Urinary bladder (tissue), 3 donors: ENCODE measurements at regions not wholly inside any gene's neighbourhood (a gene's known extent, or its start where the extent isn't known, plus 50 kb on each side); places are given as distances from the start of the nearest gene placed in this dataset.
"Not testable (repeated sequence)": the region's sequence is repeated elsewhere in the genome, so short reads cannot be mapped to it uniquely, and the experiment has no call there.

Source experiments
- DNase-seq: peaks from one replicate; pipeline ENCODE4 v3.0.0-alpha.2; 2015; ENCODE audit errors: extremely low spot score
- H3K27ac ChIP-seq: one replicate; pipeline ENCODE4 v1.5.1; 2013; ENCODE audit warnings: low read depth, mild to moderate bottlenecking, moderate library complexity
- H3K36me3 ChIP-seq: one replicate; pipeline ENCODE4 v1.6.1; 2013; ENCODE audit warnings: mild to moderate bottlenecking, moderate library complexity; ENCODE audit not compliant: insufficient read depth
- H3K4me1 ChIP-seq: one replicate; pipeline ENCODE4 v1.6.1; 2013; ENCODE audit warnings: mild to moderate bottlenecking, moderate library complexity; ENCODE audit not compliant: insufficient read depth
- H3K4me3 ChIP-seq: one replicate; pipeline ENCODE4 v1.5.1; 2013; ENCODE audit warnings: low read depth, low read length
- WGBS: extraction: QIAGEN DNeasy Blood & Tissue Kit; methylation state at CpG from one replicate; pipeline ENCODE4 v1.1.7; 2013; 5-methylcytosine and 5-hydroxymethylcytosine counted together
- donor health status: healthy with polysubstance abuse.
- donor health status: healthy.

DNA sequence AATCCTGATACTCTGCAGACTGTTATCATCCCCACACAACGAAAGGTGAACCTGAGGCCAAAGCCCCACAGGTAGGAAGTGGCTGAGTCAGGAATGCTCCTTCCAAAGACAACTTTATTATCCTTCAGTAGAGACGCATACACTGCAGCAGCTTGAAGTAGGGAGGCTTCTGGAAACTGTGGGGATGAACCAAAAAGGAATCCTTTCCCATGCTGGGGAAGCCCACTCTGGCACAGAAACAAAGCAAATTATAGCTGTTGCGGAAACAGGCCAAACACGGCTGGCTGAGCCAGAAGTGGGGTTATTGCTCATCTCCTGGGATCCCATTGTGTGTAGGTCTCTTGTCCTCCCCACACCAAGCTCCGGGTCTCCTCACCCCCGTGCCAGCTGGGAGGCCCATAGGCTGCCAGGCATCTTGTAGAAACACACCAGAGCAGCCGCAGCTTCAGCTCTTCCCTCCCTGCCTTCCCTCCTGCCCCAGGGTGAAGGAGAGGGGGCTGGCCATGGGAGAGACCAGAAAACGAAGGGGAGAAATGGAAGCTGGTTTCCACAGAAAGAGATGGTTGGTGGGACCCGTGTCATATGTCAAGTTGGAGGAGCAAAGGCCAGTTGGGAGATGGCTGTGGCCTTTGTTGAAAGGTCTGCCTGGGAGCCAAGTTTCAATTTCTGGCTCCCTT, 176.9 kb upstream of the NABP1 start:
- Histone ChIP-seq H3K4me1 (no peaks in the 10 kb centered on the region), H3K27ac (no peak overlapping the region), H3K36me3 (no peaks in the 10 kb centered on the region), H3K4me3 (no peak overlapping the region)
- DNase-seq: no peak
- 59% methylated on average over 9 of the region's 9 CpGs for WGBS

DNA sequence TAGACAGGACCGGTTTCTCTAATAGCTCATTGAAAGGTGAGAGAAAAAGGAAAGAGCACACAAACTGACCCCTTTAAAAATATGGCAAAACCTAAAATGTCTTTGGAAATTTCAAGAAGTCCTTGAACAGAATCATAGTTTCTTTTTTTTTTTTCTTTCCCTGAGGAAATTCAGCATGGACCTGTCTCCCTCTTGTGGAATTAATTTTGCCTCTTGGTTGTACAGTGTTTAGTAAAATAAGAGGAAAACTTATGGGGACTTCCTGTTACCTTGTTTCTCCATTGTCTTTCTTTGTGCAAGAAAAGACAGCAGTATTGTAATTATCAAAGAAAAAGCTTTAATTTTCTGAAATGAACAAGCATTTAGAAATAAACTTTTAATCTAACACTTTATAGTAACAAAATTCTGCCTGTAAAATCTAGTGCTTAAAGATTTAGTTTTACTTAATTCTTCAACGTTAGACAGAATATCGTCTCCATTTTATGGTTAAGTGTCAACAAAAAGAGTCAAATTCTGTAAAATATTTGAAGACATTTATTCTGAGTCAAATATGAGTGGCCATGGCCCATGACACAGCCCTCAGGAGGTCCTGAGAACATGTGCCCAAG, 176.3 kb upstream of the NABP1 start:
- Histone ChIP-seq H3K36me3 (no peaks in the 10 kb centered on the region), H3K4me3 (no peak overlapping the region), H3K27ac (no peak overlapping the region), H3K4me1 (no peaks in the 10 kb centered on the region)
- 70% methylated on average over 3 of the region's 3 CpGs for WGBS
- no peak for DNase-seq

DNA sequence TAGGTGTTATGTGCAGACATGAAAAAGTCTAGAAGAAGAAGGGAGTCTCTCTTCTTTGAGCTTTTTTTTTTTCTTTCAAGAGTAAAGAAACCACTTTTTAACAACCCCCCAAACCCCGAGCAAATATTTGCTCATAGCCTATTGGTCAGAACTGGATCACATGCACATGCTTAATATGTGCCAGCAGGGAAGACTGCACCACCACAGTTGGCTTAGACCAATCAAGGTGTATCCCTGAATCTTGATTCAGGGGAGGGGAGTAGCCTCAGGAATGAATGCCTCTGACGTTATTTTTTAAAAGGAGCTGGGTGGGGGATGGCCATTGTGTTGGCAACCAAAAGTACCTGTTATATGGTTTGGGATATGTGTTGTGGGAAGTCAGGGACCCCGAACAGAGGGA, 171.4 kb upstream of the NABP1 start:
- 92% methylated on average over 3 of the region's 3 CpGs for WGBS
- DNase-seq: no peak
- Histone ChIP-seq H3K36me3 (no peaks in the 10 kb centered on the region), H3K4me1 (no peaks in the 10 kb centered on the region), H3K27ac (no peak overlapping the region), H3K4me3 (no peak overlapping the region)

DNA sequence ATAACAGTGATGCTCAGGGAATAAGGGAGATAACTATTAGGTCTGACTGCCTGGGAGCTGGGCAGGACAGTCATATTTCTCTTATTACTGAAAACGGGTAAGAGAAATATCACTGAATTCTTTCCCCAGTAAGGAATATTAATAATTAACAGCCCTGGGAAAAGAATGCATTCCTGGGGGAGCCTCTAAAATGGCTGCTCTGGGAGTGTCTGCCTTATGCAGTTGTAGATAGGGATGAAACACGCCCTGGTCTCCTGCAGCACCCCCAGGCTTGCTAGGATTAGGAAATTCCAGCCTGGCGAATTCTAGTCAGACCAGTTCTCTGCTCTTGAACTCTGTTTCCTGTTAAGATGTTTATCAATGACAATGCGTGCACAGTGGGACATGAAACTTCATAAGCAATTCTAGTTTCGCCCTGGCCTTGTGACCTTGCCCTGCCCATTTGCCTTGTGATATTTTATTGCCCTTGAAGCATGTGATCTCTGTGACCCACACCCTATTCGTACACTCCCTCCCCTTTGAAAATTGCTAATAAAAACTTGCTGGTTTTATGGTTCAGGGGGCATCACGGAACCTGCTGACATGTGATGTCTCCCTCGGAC, 170.6 kb upstream of the NABP1 start:
- not testable (repeated sequence) for H3K4me3 ChIP-seq, H3K4me1 ChIP-seq, H3K27ac ChIP-seq, DNase-seq, H3K36me3 ChIP-seq
- 84% methylated on average over 8 of the region's 8 CpGs for WGBS

DNA sequence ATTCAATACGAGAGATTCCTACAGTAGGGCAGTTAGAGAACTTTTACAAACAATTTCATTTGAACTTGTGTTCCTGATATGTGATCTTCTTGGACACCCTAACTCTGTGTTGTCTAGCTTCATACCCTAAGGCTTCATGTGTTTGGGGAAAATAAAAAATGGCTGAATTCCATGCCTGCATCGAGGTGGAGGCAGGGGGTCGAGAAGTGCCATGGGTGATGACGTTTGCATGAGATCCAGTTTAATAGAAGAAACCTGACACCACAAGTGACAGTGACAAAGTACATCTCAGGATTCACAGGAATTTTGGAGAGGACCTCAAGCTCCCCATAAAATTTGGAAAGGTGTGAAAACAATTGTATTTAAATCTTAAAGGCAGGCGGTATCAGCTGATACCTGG, 169.2 kb upstream of the NABP1 start:
- Histone ChIP-seq H3K27ac (no peak overlapping the region), H3K4me3 (no peak overlapping the region)

DNA sequence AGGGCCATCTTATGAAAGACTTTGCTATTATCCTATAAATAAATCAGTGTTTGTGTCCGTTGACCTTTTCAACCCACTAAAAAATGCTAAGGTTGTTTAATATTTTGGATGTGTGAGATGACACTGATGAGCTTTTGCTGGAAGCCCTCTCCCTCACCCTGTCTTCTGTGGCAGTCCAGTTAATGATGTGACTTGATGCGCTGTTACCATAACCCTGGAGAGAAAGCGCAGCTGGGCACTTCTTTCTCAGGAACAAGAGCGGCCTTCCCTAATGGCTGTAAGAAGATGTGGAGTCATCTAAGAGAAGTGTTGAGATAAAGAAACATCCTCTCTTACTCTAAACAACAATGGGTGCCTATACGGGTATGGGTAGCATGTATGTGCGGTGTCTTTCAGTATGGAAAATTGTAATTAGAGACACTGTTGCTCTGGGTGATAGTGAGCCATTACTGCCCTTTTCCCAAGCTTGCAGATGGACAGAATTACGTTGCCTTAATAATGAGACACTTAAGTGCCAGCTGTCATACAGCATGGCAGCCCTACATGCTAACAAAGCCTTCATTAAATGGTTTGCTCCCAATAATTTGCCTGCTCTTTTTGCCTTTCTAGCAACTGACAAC, 165.6 kb upstream of the NABP1 start:
- Histone ChIP-seq H3K27ac (no peak overlapping the region), H3K4me1 (no peaks in the 10 kb centered on the region), H3K4me3 (no peak overlapping the region), H3K36me3 (no peaks in the 10 kb centered on the region)
- 77% methylated on average over 7 of the region's 7 CpGs for WGBS
- DNase-seq: no peak

More for the DNA sequence above, 169.2 kb upstream of the NABP1 start:
- H3K4me1 ChIP-seq: no peaks in the 10 kb centered on the region
- DNase-seq: no peak
- no peaks in the 10 kb centered on the region for H3K36me3 ChIP-seq
- WGBS: 67% methylated on average over 5 of the region's 5 CpGs

DNA sequence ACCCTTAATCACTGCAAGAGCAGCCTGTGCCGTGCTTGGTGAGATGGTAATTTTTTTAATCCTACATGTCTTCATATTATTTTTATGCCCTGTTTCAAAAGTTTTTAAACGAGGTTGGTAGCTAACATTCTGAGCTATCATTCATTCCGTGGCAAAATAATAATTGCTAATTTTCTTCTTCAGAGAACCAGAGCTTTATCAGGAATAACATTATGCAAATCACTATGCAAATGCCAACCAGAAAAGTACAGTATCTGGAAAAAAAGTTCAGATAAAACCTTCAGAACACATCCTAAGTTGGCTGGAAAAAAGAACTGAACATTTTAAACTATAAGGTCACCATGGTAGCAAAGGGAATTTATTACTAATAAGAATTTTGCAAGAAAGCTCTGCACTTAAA, 165.1 kb upstream of the NABP1 start:
- WGBS: 79% methylated on average over 3 of the region's 3 CpGs
- Histone ChIP-seq H3K36me3 (no peaks in the 10 kb centered on the region), H3K27ac (no peak overlapping the region), H3K4me3 (no peak overlapping the region), H3K4me1 (no peaks in the 10 kb centered on the region)
- no peak for DNase-seq

DNA sequence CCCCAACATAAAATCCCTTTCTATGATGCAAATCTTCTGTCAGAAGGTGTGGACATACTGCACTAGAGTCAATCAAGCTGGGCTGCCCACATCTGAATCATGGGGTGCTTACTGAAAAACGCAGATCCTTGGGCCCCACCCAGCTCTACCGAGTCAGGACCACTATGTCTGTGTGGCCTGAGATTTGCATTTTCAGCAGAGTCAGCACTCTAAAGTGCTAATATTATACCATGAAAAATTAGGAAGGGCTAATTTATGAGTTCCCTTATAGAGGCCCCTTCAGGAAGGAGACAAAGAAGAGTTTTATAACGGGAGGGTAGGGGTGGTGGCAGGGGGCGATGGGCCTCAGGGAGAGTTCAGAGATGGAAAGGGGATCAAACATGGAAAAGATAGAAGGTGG, 163.3 kb upstream of the NABP1 start:
- no peak for DNase-seq
- WGBS: 51% methylated on average over 4 of the region's 4 CpGs
- Histone ChIP-seq H3K4me1 (no peaks in the 10 kb centered on the region), H3K4me3 (no peak overlapping the region), H3K27ac (no peak overlapping the region), H3K36me3 (no peaks in the 10 kb centered on the region)

DNA sequence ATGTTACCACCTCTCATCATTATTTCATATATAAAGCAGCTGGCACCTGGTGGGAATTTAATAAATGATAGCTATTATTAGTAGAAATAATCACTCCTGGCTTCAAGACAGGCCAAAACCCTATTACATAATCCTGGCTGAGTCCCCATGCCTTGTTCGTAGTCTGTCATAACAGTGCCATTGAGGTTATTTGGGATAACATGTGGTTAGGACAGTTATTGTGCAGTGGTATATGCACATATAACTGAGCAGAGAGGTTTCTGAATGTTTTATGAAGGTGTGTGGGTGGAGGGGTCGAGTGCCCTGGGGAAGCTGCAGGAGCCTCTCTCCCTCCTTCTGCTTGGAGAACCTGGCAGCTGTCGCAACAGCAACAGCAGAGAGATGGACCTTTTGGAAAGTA, 162.4 kb upstream of the NABP1 start:
- 73% methylated on average over 3 of the region's 3 CpGs for WGBS
- no peaks in the 10 kb centered on the region for H3K36me3 ChIP-seq
- no peak overlapping the region for H3K4me3 ChIP-seq
- H3K27ac ChIP-seq: no peak overlapping the region
- no peak for DNase-seq
- H3K4me1 ChIP-seq: no peaks in the 10 kb centered on the region

DNA sequence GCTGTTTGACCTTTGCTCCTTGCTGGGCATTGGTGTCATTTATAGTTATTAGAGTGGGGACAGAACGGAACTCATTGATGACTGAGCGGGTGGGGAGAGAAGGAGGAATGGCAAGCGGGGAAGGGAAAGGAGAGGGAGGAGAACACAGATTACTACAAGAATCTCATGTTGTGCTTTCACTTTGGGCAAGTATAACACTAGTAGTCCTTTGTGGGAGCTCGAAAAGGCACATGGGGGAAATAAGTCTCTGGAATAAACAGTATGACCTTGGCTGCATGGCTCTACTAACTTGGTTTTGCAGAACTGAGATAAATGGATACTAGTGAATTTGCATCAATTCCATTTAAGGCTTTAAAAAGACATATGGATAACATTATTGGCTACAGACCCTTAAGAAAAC, 161.7 kb upstream of the NABP1 start:
- WGBS: 71% methylated on average over 4 of the region's 4 CpGs
- H3K4me3 ChIP-seq: no peak overlapping the region

DNA sequence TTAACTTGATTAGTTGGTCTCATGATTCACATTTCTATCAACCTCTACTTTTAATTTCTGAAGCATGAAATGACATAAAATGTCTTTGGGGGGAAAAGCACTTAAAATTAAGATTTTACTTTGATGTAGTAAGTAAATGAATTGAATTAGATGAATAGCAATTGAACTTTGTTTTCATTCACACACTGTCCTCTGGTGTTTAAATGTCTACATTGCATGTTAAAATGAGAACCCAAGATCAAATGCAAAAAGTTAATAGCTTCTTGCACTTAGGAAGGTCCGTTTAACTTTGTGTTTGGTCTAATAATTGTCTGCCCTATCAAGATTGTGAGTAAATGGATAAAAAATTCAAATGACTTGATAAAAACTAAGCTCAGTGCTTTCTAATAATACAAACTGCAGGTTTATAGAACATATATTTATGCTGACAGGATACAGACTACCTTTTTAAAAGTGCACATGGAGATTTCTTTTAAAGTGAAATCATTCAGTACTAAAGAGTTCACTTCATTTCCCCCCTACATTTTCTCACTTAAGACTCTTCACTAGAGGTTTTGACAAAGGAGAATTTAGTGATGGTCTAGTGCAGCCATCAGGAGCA, 156.2 kb upstream of the NABP1 start:
- WGBS: 25% methylated on average over 1 of the region's 1 CpG

More for the DNA sequence above, 161.7 kb upstream of the NABP1 start:
- Histone ChIP-seq H3K27ac (no peak overlapping the region), H3K4me1 (no peaks in the 10 kb centered on the region), H3K36me3 (no peaks in the 10 kb centered on the region)
- no peak for DNase-seq

DNA sequence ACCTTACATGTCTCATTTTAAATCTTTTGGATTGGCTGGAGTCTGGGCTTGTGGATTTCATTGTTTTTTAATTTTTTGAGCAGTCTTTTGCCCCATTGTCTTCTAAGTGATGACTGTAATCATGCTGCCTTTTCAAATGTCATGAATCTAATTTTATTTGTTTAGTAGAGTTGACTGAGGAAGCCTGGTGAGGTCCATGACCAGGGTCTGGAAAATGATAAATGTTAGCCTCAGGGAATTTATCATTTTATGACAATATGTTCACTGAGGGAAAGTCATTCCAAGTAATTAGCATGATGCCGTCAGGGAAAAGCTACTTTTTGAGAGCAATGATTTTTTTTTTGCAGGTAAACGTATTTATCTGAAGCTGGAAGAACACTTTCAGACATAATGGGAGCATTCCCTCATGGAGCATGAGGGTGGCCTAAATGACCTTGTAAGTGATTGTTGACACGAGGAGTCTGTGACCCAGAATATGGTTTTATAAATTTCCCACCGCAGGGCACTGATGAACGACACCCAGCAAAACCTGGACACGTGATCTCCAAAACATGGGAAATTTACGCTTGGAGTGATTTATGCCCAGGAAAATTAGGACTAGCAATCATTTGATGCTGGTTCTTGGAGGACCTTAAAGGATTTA, 155.3 kb upstream of the NABP1 start:
- WGBS: 72% methylated on average over 7 of the region's 7 CpGs
- Histone ChIP-seq H3K36me3 (no peaks in the 10 kb centered on the region), H3K27ac (no peak overlapping the region), H3K4me1 (no peaks in the 10 kb centered on the region), H3K4me3 (no peak overlapping the region)
- DNase-seq: no peak

More for the DNA sequence above, 156.2 kb upstream of the NABP1 start:
- no peak for DNase-seq
- H3K4me3 ChIP-seq: no peak overlapping the region
- no peaks in the 10 kb centered on the region for H3K4me1 ChIP-seq
- H3K36me3 ChIP-seq: no peaks in the 10 kb centered on the region
- H3K27ac ChIP-seq: no peak overlapping the region

DNA sequence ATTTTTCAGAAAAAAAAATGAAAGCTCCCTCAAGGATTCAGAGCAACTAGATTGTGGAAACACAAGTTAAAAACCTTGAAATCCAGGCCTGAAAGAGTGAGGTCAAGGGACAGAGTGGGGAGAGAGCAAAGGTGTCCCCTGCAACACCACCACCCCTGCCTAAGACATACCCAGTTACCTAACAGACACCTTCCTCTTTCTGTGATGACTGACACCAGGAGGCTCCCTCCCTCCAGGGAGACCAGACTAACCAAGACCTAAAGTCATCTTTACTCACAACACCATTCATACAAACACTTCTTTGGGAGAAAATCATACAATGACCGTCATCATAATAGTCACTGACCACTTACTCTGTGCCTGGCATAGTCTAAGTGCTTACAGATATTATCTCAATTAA, 151.8 kb upstream of the NABP1 start:
- Histone ChIP-seq H3K27ac (no peak overlapping the region), H3K4me1 (no peaks in the 10 kb centered on the region), H3K4me3 (no peak overlapping the region), H3K36me3 (no peaks in the 10 kb centered on the region)
- DNase-seq: no peak
- WGBS: 93% methylated on average over 1 of the region's 1 CpG
